ENCODE measurements at regions not wholly inside any gene's neighbourhood (a gene's known extent, or its start where the extent isn't known, plus 50 kb on each side); places are given as distances from the start of the nearest gene placed in this dataset.

- H3K27ac ChIP-seq (ENCODE audit: low read depth, low read length): no peak overlapping the region
- H3K9me2 ChIP-seq (ENCODE audit: insufficient read depth): no peaks in the 10 kb centered on the region
- TF ChIP-seq ELF1 (IDR thresholded peaks at IDR 0.05; ENCODE audit: borderline replicate concordance, low read depth) (no peak), TCF7L2 (IDR thresholded peaks at IDR 0.05; ENCODE audit: borderline replicate concordance, extremely low read depth, insufficient read depth, insufficient read length) (no peak), RAD21 (IDR thresholded peaks at IDR 0.05; ENCODE audit: low read depth) (no peak)
- no peak for DNase-seq (ENCODE audit: low read depth, low spot score)
- H3K36me3 ChIP-seq (ENCODE audit: control insufficient read depth in 1 of 2, insufficient read depth in 2 of 2, low read length in 2 of 2): no peaks in the 10 kb centered on the region
- no peak overlapping the region for H3K4me2 ChIP-seq (ENCODE audit: low read length)
- H3K4me3 ChIP-seq (replicated peaks in 1 of 2; ENCODE audit: low read depth in 1 of 2, low read length in 2 of 2): no peak overlapping the region
- H3K27me3 ChIP-seq (ENCODE audit: insufficient read depth, low read length): no peaks in the 10 kb centered on the region
- ChIA-PET CTCF (no interaction called here), RAD21 (ENCODE audit: low non-redundant PET in 1 of 2, low total read pairs in 2 of 2, uncharacterized antibody in 2 of 2, unreplicated experiment in 2 of 2) (no interaction called here), POLR2A (no interaction called here)
- no peak overlapping the region for H2AFZ ChIP-seq (ENCODE audit: low read depth, low read length, poor library complexity, severe bottlenecking)
- H3K9me3 ChIP-seq (ENCODE audit: control insufficient read depth in 1 of 2, insufficient read depth in 1 of 2, low read depth in 1 of 2, low read length in 2 of 2): no peaks in the 10 kb centered on the region
- no peaks in the 10 kb centered on the region for H3K79me2 ChIP-seq (ENCODE audit: insufficient read depth, low read length)
- intact Hi-C loops (cut with micrococcal nuclease): no loop called here
- BruUV-seq (replicated peaks): no TSS peak
- no peak for ATAC-seq
- no peaks in the 10 kb centered on the region for H3K4me1 ChIP-seq (ENCODE audit: control insufficient read depth in 1 of 2, insufficient read depth in 2 of 2, low read length in 2 of 2)
- H4K20me1 ChIP-seq (ENCODE audit: insufficient read depth): no peaks in the 10 kb centered on the region
- no peak overlapping the region for H3K9ac ChIP-seq (ENCODE audit: low read length)
Observed at GRCh38 chr6:81128671-81129070, 623.8 kb downstream of the TENT5A start.

DNA sequence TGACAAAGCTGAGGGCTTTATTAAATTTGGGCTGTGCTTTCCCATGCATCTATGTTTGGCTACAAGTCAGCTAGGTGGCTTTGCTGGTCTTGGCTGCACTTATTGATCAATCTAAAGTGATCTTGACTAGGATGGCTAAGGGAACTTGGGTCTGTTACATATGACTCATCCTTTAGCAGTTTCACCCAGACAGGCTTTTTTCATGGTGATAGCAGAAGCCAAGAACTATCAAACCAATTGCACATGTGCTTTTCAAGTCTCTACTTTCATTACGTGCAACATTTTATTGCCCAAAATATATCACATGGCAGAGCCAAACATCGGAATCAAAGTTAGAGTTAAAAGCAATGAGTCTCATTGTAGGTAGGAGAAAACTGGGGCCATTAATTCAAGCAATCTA is 626.3 kb downstream of the TENT5A start:
- Histone ChIP-seq H3K4me2 (ENCODE audit: low read length) (no peak overlapping the region), H3K27me3 (ENCODE audit: insufficient read depth, low read length) (no peaks in the 10 kb centered on the region), H3K9me2 (ENCODE audit: insufficient read depth) (no peaks in the 10 kb centered on the region), H2AFZ (ENCODE audit: low read depth, low read length, poor library complexity, severe bottlenecking) (no peak overlapping the region), H3K4me3 (replicated peaks in 1 of 2; ENCODE audit: low read depth in 1 of 2, low read length in 2 of 2) (no peak overlapping the region), H3K9ac (ENCODE audit: low read length) (no peak overlapping the region), H3K36me3 (ENCODE audit: control insufficient read depth in 1 of 2, insufficient read depth in 2 of 2, low read length in 2 of 2) (no peaks in the 10 kb centered on the region), H3K79me2 (ENCODE audit: insufficient read depth, low read length) (no peaks in the 10 kb centered on the region), H4K20me1 (ENCODE audit: insufficient read depth) (no peaks in the 10 kb centered on the region), H3K9me3 (ENCODE audit: control insufficient read depth in 1 of 2, insufficient read depth in 1 of 2, low read depth in 1 of 2, low read length in 2 of 2) (no peaks in the 10 kb centered on the region), H3K4me1 (ENCODE audit: control insufficient read depth in 1 of 2, insufficient read depth in 2 of 2, low read length in 2 of 2) (no peaks in the 10 kb centered on the region), H3K27ac (ENCODE audit: low read depth, low read length) (no peak overlapping the region)
- DNase-seq (ENCODE audit: low read depth, low spot score): no peak
- ChIA-PET POLR2A (no interaction called here), CTCF (no interaction called here), RAD21 (ENCODE audit: low non-redundant PET in 1 of 2, low total read pairs in 2 of 2, uncharacterized antibody in 2 of 2, unreplicated experiment in 2 of 2) (no interaction called here)
- no TSS peak for BruUV-seq (replicated peaks)
- intact Hi-C loops (cut with micrococcal nuclease): no loop called here
- TF ChIP-seq TCF7L2 (IDR thresholded peaks at IDR 0.05; ENCODE audit: borderline replicate concordance, extremely low read depth, insufficient read depth, insufficient read length): no peak
- TF ChIP-seq CBX3 (IDR thresholded peaks at IDR 0.05; ENCODE audit: low read depth): no peak
- no peak for TF ChIP-seq EGR1 (IDR thresholded peaks at IDR 0.05; ENCODE audit: low read depth)
- no peak for TF ChIP-seq EZH2 (IDR thresholded peaks at IDR 0.05)
- no peak for TF ChIP-seq EZH2phosphoT487 (IDR thresholded peaks at IDR 0.05; ENCODE audit: borderline replicate concordance)
- ATAC-seq: no peak
